WTC11 (cell line): ENCODE measurements at regions not wholly inside any gene's neighbourhood (a gene's known extent, or its start where the extent isn't known, plus 50 kb on each side); places are given as distances from the start of the nearest gene placed in this dataset.

ENCODE experiments used
- CTCF ChIP-seq: fragments of 200-600 bp; IDR thresholded peaks from 2 replicates; pipeline ENCODE4 v1.8.0; 2022; ENCODE audit warnings: antibody characterized with exemption
- JUN ChIP-seq: sonication (generic); formaldehyde crosslinking; IDR thresholded peaks from 2 replicates; pipeline ENCODE4 v1.8.0; 2023; ENCODE audit warnings: mild to moderate bottlenecking, missing genetic modification reagents
- RELA ChIP-seq: sonication (generic); formaldehyde crosslinking; IDR thresholded peaks from 2 replicates; pipeline ENCODE4 v1.8.1; 2022; ENCODE audit warnings: missing genetic modification reagents, mild to moderate bottlenecking, borderline replicate concordance

DNA sequence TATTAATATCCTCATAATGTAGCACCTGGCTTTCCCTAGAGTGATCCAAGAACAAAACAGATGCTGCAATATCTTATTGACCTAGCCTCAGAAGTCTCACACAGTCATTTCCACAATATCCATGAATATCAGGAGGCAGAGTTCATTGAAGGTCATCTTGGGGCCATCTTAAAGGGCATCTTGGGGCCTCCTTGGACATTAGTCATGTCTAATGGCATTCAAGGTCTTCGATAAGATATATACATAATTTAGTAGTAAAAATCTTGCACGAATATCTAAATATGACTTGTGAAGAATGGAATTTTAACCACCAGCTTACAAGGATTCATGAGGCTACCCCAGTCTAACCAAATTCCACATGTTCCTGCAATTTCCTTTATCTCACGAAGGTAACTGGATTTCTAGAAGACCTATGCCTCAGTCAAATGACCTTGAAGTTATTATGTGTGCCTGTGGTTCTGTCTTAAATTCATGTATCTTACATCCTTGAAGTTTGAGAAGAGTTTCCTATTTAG is 163.6 kb upstream of the SPEF2 start:
- TF ChIP-seq CTCF (no peak), RELA (CRISPR knock-in tag) (no peak), JUN (no peak)
